GM12872 (cell line): ENCODE measurements at regions not wholly inside any gene's neighbourhood (a gene's known extent, or its start where the extent isn't known, plus 50 kb on each side); places are given as distances from the start of the nearest gene placed in this dataset.

ENCODE experiments used
- TF ChIP-seq, protein P1 (sequence below): IDR thresholded peaks from 3 replicates; pipeline ENCODE4 v1.5.1; 2011; ENCODE audit warnings: low read depth, mild to moderate bottlenecking, low read length, moderate library complexity; ENCODE audit not compliant: insufficient read depth

DNA sequence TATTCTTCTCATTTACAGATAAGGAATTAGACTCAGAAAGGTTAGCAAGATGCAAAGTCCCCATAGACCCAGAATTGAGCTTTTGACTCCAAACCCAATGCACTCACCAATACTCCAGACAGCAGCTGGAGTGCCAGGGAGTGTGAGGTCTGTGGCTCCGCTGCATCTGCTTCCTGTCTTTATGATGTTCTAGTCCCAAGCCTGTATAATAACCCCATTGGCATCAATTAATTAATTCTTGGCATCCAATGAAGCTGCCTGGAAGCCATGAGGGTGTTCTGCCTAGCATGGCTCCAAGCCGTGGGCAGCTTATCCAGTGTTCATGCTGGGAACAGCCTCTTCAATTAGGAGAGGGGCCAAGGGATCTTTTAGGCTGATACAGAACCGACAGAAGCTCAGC is 188.7 kb downstream of the GIPC2 start:
- TF ChIP-seq, protein P1, sequence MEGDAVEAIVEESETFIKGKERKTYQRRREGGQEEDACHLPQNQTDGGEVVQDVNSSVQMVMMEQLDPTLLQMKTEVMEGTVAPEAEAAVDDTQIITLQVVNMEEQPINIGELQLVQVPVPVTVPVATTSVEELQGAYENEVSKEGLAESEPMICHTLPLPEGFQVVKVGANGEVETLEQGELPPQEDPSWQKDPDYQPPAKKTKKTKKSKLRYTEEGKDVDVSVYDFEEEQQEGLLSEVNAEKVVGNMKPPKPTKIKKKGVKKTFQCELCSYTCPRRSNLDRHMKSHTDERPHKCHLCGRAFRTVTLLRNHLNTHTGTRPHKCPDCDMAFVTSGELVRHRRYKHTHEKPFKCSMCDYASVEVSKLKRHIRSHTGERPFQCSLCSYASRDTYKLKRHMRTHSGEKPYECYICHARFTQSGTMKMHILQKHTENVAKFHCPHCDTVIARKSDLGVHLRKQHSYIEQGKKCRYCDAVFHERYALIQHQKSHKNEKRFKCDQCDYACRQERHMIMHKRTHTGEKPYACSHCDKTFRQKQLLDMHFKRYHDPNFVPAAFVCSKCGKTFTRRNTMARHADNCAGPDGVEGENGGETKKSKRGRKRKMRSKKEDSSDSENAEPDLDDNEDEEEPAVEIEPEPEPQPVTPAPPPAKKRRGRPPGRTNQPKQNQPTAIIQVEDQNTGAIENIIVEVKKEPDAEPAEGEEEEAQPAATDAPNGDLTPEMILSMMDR, result no peak

DNA sequence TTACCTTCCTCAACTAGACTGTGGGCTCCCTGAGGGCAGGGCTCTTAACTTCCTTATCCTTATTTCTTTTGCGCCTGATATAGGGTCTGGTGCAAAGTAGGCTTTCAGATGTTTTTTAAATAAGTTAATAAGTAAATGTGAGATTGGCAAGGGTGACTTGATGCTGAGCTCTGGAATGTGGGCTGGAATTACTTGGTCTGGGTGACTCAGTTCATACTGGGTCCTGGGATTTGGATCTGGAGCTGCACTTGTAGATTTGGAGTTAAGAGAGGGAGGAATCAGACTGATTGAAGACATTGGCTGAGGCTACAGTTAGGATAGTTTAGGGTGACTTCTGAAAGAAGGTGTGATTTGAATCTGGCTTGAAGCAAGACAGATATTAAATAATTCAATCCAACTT is 190.9 kb downstream of the GIPC2 start:
- TF ChIP-seq, protein P1, result no peak

DNA sequence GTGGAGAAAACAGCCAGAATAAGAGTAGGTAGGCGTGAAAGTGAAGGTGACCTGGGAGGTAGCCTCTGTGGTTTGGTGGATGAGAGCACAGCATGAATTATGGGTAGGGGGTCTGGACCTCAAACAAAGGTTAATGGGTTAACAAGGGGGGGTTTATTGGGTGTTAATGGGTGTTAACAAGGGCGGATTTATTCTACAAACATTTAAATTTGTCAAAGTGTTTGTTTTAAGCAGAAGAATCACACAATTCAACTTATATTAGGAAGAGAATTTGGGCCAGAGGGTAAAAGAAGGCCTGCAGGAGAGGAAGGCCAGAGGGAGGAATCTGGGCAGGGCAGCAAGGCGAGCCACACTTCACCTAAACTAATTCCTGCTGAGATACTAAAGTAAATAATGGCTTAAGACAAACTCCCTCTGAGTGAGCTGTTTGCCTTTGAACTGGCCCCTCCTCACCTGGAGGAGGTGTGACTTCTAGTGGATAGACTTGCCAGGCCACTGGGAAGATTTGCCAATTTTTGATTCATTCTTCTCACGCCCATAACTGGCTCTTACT is 191.7 kb downstream of the GIPC2 start:
- TF ChIP-seq, protein P1, result no peak

DNA sequence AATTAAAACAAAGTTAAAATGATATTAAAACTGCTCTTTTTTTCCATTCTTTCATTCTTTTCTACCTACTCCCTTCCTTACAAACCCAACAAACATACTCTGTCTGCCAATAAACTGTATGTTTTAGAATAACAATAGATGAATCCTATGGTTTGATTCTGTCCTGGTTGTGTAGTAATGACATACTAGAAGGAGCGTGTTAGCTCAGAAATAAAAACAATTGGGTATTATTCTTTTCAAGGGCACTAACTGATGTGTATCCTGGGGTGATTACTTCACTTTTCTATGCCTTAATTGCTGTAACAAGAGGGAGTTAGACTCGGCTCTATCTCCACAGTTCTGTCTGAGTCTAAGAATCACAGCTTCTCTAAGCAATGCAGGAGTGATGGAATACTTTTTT is 194.4 kb downstream of the GIPC2 start:
- TF ChIP-seq, protein P1, result no peak

DNA sequence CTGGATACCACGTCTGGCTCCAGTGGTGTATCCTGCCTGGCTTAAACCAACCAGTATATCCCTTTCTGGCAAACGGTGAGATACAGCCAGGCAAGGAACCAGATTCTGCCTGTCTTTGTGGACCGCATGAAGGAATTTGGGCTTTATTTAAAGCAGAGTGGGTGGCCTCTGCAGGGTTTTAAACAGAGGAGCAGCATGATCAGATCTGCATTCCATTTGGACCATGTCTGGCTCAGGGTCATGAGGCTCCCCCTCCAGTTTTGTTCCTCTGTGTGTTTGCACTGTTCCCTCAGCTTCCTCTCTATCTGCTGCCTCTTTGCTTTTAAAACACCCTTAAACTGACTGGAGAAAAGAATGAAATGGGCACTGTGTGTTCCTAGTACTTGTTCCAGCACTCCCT is 195.0 kb downstream of the GIPC2 start:
- TF ChIP-seq, protein P1, result no peak

DNA sequence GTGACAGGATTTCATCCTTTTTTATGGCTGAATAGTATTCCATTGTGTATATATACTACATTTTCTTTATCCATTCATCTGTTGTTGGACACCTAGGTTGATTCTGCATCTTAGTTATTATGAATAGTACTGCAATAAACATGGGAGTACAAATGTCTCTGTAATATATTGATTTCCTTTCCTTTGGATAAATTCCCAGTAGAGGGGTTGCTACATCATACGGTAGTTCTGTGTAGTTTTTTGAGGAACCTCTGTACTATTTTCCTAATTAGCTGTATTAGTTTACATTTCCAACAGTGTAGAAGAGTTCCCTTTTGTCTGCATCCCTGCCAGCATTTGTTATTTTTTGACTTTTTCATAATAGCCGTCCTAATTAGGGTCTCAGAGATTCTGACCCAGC is 201.3 kb downstream of the GIPC2 start:
- TF ChIP-seq, protein P1, result no peak

DNA sequence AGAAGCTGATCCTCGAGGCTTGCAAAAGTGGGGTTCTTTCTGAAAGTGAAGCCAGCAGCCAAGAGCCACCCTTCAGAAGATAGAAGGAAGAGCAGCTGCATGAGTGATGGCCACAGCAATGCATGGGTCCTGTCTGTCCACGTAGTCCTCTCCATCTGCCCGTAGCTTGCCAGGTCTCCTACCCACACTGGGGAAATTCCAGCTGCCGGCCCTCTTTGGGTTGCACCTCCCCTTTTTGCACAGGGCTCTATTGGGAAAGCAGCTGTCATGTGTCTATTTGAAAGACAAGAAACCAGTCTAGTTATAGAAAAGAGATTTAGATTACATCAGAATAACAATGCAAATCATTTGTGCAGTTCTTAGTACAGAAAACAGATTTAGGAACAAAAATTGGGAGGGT is 204.4 kb downstream of the GIPC2 start:
- TF ChIP-seq, protein P1, result no peak
